ENCODE measurements at regions not wholly inside any gene's neighbourhood (a gene's known extent, or its start where the extent isn't known, plus 50 kb on each side); places are given as distances from the start of the nearest gene placed in this dataset.

DNA sequence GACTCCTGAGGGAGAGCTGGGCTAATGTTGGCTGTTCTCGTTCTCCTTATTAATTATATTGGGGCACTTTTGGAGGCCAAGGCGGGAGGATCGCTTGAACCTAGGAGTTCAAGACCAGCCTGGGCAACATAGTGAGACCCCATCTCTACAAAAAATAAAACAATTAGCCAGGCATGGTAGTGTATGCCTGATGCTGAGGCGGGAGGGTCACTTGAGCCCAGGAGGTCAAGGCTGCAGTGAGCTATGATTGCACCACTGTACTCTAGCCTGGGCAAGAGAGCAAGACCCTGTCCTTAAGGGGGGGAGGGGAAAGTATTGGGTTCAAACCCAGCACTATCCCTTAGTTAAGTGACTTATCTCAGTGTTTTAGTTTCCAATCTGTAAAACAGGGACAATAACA is 70.0 kb upstream of the NBPF3 start:
- Histone ChIP-seq H2AFZ (replicated peaks; ENCODE audit: low read length, poor library complexity) (no peak overlapping the region), H3K23ac (ENCODE audit: low read depth, low read length) (no peak overlapping the region), H2BK120ac (ENCODE audit: low read depth, low read length) (no peak overlapping the region), H2BK5ac (ENCODE audit: low read depth, low read length, poor library complexity, severe bottlenecking) (no peak overlapping the region), H2BK20ac (ENCODE audit: low read depth, low read length) (no peak overlapping the region), H3K79me1 (ENCODE audit: low read depth in 1 of 2, low read length in 2 of 2) (no peaks in the 10 kb centered on the region), H3K4ac (ENCODE audit: low read depth, low read length) (no peak overlapping the region), H3K4me1 (ENCODE audit: control insufficient read depth, insufficient read depth, low read length) (no peaks in the 10 kb centered on the region), H3K18ac (ENCODE audit: low read depth, low read length) (no peak overlapping the region), H4K5ac (ENCODE audit: low read depth, low read length) (no peak overlapping the region), H4K91ac (ENCODE audit: insufficient read depth, low read depth, low read length) (no peak overlapping the region), H3K36me3 (ENCODE audit: control insufficient read depth, insufficient read depth, low read length) (no peaks in the 10 kb centered on the region), H2AK9ac (replicated peaks; ENCODE audit: low read depth, low read length, poor library complexity) (no peak overlapping the region), H2BK15ac (ENCODE audit: low read depth, low read length) (no peak overlapping the region), H4K8ac (ENCODE audit: low read depth in 2 of 2, low read length in 2 of 2) (no peak overlapping the region), H3K4me2 (ENCODE audit: low read depth, low read length) (no peak overlapping the region), H3K9me3 (ENCODE audit: control insufficient read depth, insufficient read depth, low read length) (no peaks in the 10 kb centered on the region), H3K27ac (ENCODE audit: insufficient read depth, low read length) (no peak overlapping the region), H3K4me3 (ENCODE audit: insufficient read depth, low read depth, low read length) (no peak overlapping the region), H3K14ac (replicated peaks; ENCODE audit: low read depth, low read length) (no peak overlapping the region), H4K20me1 (ENCODE audit: insufficient read depth, low read length) (no peaks in the 10 kb centered on the region; the same call in 1 of the 2 replicates), H3K9ac (ENCODE audit: low read depth, low read length) (no peak overlapping the region), H3K9me1 (ENCODE audit: insufficient read depth, low read length) (no peaks in the 10 kb centered on the region), H2AK5ac (ENCODE audit: low read depth, low read length) (no peak overlapping the region), H3K27me3 (ENCODE audit: control insufficient read depth, insufficient read depth, low read length) (no peaks in the 10 kb centered on the region), H3K56ac (ENCODE audit: extremely low read depth, insufficient read depth, low read length) (no peak overlapping the region)
- ChIA-PET CTCF (interaction anchor here (0.6 to 1.8 kb wide), 9 partner anchors 13 to 226 kb away, joined by 3 to 11 read pairs (median 5); partner anchors contain the start of gene ALPL), POLR2A (ENCODE audit: unreplicated experiment) (no interaction called here)
- in situ Hi-C loops (cut with MboI; ENCODE audit: low sequenced_read_pairs) (loop anchor here (5.0 to 25.0 kb wide), 4 partner anchors 138 to 683 kb away; no protein-coding TSS in a partner anchor), dilution Hi-C loops (cut with HindIII; ENCODE audit: low sequenced_read_pairs, unreplicated experiment) (no loop called here), intact Hi-C loops (cut with micrococcal nuclease) (loop anchor here (1.0 to 5.0 kb wide), 7 partner anchors 98 to 673 kb away; partner anchors contain the start of gene ALPL)
- ATAC-seq (ENCODE audit: low read depth) (no peak), DNase-seq (no peak)
- no CpG with 5 or more reads among the region's 4 CpGs for WGBS, 2 experiments (ENCODE audit: extremely low coverage in 2 of 2, insufficient read length in 1 of 2)
- BruUV-seq (replicated peaks), result no TSS peak
- TF ChIP-seq RFX5 (IDR thresholded peaks at IDR 0.05; ENCODE audit: low read depth, low read length) (no peak), CHD1 (IDR thresholded peaks at IDR 0.05; ENCODE audit: low read depth, low read length) (no peak), MAFK (IDR thresholded peaks at IDR 0.05; ENCODE audit: low read depth, low read length) (no peak), MAZ (IDR thresholded peaks at IDR 0.05; ENCODE audit: borderline replicate concordance, low read depth, low read length) (no peak), BHLHE40 (IDR thresholded peaks at IDR 0.05; ENCODE audit: low read depth, low read length) (no peak), POLR2A (IDR thresholded peaks at IDR 0.05; ENCODE audit: low read depth, low read length) (no peak)
- TF ChIP-seq, protein P1, sequence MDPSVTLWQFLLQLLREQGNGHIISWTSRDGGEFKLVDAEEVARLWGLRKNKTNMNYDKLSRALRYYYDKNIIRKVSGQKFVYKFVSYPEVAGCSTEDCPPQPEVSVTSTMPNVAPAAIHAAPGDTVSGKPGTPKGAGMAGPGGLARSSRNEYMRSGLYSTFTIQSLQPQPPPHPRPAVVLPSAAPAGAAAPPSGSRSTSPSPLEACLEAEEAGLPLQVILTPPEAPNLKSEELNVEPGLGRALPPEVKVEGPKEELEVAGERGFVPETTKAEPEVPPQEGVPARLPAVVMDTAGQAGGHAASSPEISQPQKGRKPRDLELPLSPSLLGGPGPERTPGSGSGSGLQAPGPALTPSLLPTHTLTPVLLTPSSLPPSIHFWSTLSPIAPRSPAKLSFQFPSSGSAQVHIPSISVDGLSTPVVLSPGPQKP (IDR thresholded peaks at IDR 0.05; ENCODE audit: borderline replicate concordance, low read depth, low read length), result no peak
- TF ChIP-seq, protein P2, sequence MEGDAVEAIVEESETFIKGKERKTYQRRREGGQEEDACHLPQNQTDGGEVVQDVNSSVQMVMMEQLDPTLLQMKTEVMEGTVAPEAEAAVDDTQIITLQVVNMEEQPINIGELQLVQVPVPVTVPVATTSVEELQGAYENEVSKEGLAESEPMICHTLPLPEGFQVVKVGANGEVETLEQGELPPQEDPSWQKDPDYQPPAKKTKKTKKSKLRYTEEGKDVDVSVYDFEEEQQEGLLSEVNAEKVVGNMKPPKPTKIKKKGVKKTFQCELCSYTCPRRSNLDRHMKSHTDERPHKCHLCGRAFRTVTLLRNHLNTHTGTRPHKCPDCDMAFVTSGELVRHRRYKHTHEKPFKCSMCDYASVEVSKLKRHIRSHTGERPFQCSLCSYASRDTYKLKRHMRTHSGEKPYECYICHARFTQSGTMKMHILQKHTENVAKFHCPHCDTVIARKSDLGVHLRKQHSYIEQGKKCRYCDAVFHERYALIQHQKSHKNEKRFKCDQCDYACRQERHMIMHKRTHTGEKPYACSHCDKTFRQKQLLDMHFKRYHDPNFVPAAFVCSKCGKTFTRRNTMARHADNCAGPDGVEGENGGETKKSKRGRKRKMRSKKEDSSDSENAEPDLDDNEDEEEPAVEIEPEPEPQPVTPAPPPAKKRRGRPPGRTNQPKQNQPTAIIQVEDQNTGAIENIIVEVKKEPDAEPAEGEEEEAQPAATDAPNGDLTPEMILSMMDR (conservative IDR thresholded peaks at IDR 0.05; ENCODE audit: low read depth, low read length), result no peak
- TF ChIP-seq, protein P3, sequence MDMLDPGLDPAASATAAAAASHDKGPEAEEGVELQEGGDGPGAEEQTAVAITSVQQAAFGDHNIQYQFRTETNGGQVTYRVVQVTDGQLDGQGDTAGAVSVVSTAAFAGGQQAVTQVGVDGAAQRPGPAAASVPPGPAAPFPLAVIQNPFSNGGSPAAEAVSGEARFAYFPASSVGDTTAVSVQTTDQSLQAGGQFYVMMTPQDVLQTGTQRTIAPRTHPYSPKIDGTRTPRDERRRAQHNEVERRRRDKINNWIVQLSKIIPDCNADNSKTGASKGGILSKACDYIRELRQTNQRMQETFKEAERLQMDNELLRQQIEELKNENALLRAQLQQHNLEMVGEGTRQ (IDR thresholded peaks at IDR 0.05; ENCODE audit: low read depth, low read length), result no peak

Measured in IMR-90 (cell line).